OCI-LY1 (cell line): ENCODE measurements at regions not wholly inside any gene's neighbourhood (a gene's known extent, or its start where the extent isn't known, plus 50 kb on each side); places are given as distances from the start of the nearest gene placed in this dataset.

ENCODE experiments used
- H2AFZ ChIP-seq: fragments of 200-600 bp; sonication (generic), shearing (Covaris generic); 2 replicates; pipeline ENCODE4 v1.6.0; 2014; ENCODE audit warnings: antibody characterized with exemption, mild to moderate bottlenecking, low read length
- H3F3A ChIP-seq: fragments of 200-600 bp; sonication (generic), shearing (Covaris generic); 2 replicates; pipeline ENCODE4 v1.6.0; 2014; ENCODE audit warnings: mild to moderate bottlenecking, antibody characterized with exemption, low read length, moderate library complexity; ENCODE audit not compliant: insufficient read depth
- H3K27ac ChIP-seq: fragments of 200-600 bp; sonication (generic); 2 replicates; pipeline ENCODE4 v1.5.1; 2014; ENCODE audit warnings: low read length, mixed run types, mild to moderate bottlenecking, low read depth; ENCODE audit not compliant: poor library complexity, severe bottlenecking
- H3K27me3 ChIP-seq: fragments of 200-600 bp; sonication (generic); 2 replicates; pipeline ENCODE4 v1.6.0; 2014; ENCODE audit warnings: antibody characterized with exemption, mild to moderate bottlenecking, low read length, moderate library complexity; ENCODE audit not compliant: insufficient read depth
- H3K36me3 ChIP-seq: fragments of 200-600 bp; sonication (generic); 2 replicates; pipeline ENCODE4 v1.6.1; 2014; ENCODE audit warnings: mild to moderate bottlenecking, antibody characterized with exemption, low read length, moderate library complexity, mixed read lengths; ENCODE audit not compliant: insufficient read depth
- H3K4me1 ChIP-seq: fragments of 200-600 bp; sonication (generic); 2 replicates; pipeline ENCODE4 v1.5.1; 2014; ENCODE audit warnings: mild to moderate bottlenecking, low read length, moderate library complexity; ENCODE audit not compliant: insufficient read depth, severe bottlenecking
- H3K4me2 ChIP-seq: fragments of 200-600 bp; sonication (generic), shearing (Covaris generic); 2 replicates; pipeline ENCODE4 v1.6.1; 2014; ENCODE audit warnings: low read length
- H3K4me3 ChIP-seq: fragments of 200-600 bp; sonication (generic); 2 replicates; pipeline ENCODE4 v1.5.1; 2014; ENCODE audit warnings: low read length, low read depth, mild to moderate bottlenecking, mixed read lengths; ENCODE audit not compliant: poor library complexity, severe bottlenecking
- H3K79me2 ChIP-seq: fragments of 200-600 bp; shearing (Covaris generic); 2 replicates; pipeline ENCODE4 v1.6.1; 2016; ENCODE audit warnings: mixed run types, low read length, mixed read lengths; ENCODE audit not compliant: insufficient read depth
- H3K9ac ChIP-seq: fragments of 200-600 bp; sonication (generic), shearing (Covaris generic); 2 replicates; pipeline ENCODE4 v1.6.1; 2014; ENCODE audit warnings: mild to moderate bottlenecking, low read length, mixed read lengths
- H3K9me2 ChIP-seq: fragments of 200-600 bp; sonication (generic), shearing (Covaris generic); 2 replicates; pipeline ENCODE4 v1.6.1; 2014; ENCODE audit warnings: low read depth, mild to moderate bottlenecking, low read length, mixed read lengths
- H3K9me3 ChIP-seq: fragments of 200-600 bp; shearing (Covaris generic); 2 replicates; pipeline ENCODE4 v1.6.1; 2014; ENCODE audit warnings: low read length, mixed read lengths
- H4K20me1 ChIP-seq: fragments of 200-600 bp; sonication (generic), shearing (Covaris generic); 2 replicates; pipeline ENCODE4 v1.6.0; 2016; ENCODE audit warnings: mild to moderate bottlenecking, low read length; ENCODE audit not compliant: insufficient read depth
- CTCF ChIP-seq: fragments of 200-600 bp; sonication (generic), shearing (Covaris generic); IDR thresholded peaks from 2 replicates; pipeline ENCODE4 v1.5.1; 2017; ENCODE audit warnings: mild to moderate bottlenecking, antibody characterized with exemption, low read length, moderate library complexity, mixed read lengths
- EZH2 ChIP-seq: fragments of 200-600 bp; sonication (generic), shearing (Covaris generic); IDR thresholded peaks from 2 replicates; pipeline ENCODE4 v1.8.0; 2017; ENCODE audit warnings: borderline replicate concordance, mixed run types, mild to moderate bottlenecking, antibody characterized with exemption, low read length, moderate library complexity, mixed read lengths

GRCh38 chr3:35899245-35899644, 259.9 kb downstream of the ARPP21 start:
- H3K27me3 ChIP-seq, result no peaks in the 10 kb centered on the region
- H3K36me3 ChIP-seq, result no peaks in the 10 kb centered on the region
- peaks cover 10% of the 10 kb centered on the region; the same call in 1 of the 2 replicates for H3K9me3 ChIP-seq
- TF ChIP-seq CTCF (no peak), EZH2 (no peak)
- no peaks in the 10 kb centered on the region; the same call in 1 of the 2 replicates for H3F3A ChIP-seq
- H3K4me1 ChIP-seq, result no peaks in the 10 kb centered on the region
- H2AFZ ChIP-seq, result no peak overlapping the region
- H3K27ac ChIP-seq, result no peak overlapping the region
- no peaks in the 10 kb centered on the region for H3K9me2 ChIP-seq
- H3K79me2 ChIP-seq, result no peaks in the 10 kb centered on the region
- no peak overlapping the region for H3K9ac ChIP-seq
- no peak overlapping the region for H3K4me2 ChIP-seq
- H4K20me1 ChIP-seq, result no peaks in the 10 kb centered on the region
- H3K4me3 ChIP-seq, result no peak overlapping the region

GRCh38 chr3:35900079-35900478, 260.8 kb downstream of the ARPP21 start:
- no peaks in the 10 kb centered on the region for H4K20me1 ChIP-seq
- H3K4me1 ChIP-seq, result no peaks in the 10 kb centered on the region
- no peak overlapping the region for H3K4me2 ChIP-seq

GRCh38 chr3:35908366-35909232, 269.3 kb downstream of the ARPP21 start:
- Histone ChIP-seq H3K9ac (no peak overlapping the region), H3K9me2 (no peaks in the 10 kb centered on the region), H3K27me3 (no peaks in the 10 kb centered on the region), H3K9me3 (peaks cover 3% of the 10 kb centered on the region; the same call in 1 of the 2 replicates), H4K20me1 (no peaks in the 10 kb centered on the region), H3K4me3 (no peak overlapping the region), H3K36me3 (no peaks in the 10 kb centered on the region), H3K4me2 (no peak overlapping the region), H3F3A (no peaks in the 10 kb centered on the region), H3K27ac (peak overlapping the region; percentile 0), H3K79me2 (no peaks in the 10 kb centered on the region), H2AFZ (peak overlapping the region; percentile 2; the same call in 1 of the 2 replicates), H3K4me1 (peaks cover 15% of the 10 kb centered on the region)
- no peak for TF ChIP-seq EZH2
- TF ChIP-seq CTCF, result peak; percentile 81; the same call in 1 of the 2 replicates

More at GRCh38 chr3:35900079-35900478, 260.8 kb downstream of the ARPP21 start:
- no peak overlapping the region for H3K4me3 ChIP-seq
- H3K36me3 ChIP-seq, result no peaks in the 10 kb centered on the region
- H3K9me2 ChIP-seq, result no peaks in the 10 kb centered on the region
- H3K27ac ChIP-seq, result no peak overlapping the region
- TF ChIP-seq CTCF (no peak), EZH2 (no peak)
- no peaks in the 10 kb centered on the region; the same call in 1 of the 2 replicates for H3F3A ChIP-seq
- peaks cover 4% of the 10 kb centered on the region; the same call in 1 of the 2 replicates for H3K9me3 ChIP-seq
- H3K79me2 ChIP-seq, result no peaks in the 10 kb centered on the region
- H2AFZ ChIP-seq, result no peak overlapping the region
- H3K9ac ChIP-seq, result no peak overlapping the region
- no peaks in the 10 kb centered on the region for H3K27me3 ChIP-seq
